GM21619 (cell line): ENCODE measurements at regions not wholly inside any gene's neighbourhood (a gene's known extent, or its start where the extent isn't known, plus 50 kb on each side); places are given as distances from the start of the nearest gene placed in this dataset.

Experiments
- ATAC-seq: cut with Tn5 transposase; IDR thresholded peaks from one replicate; pipeline ENCODE4 v1.9.1; 2021; ENCODE audit not compliant: unreplicated experiment

GRCh38 chr1:62981434-62981833, 197.5 kb downstream of the ATG4C start:
- no peak for ATAC-seq

GRCh38 chr1:62988867-62989266, 204.9 kb downstream of the ATG4C start:
- no peak for ATAC-seq

- no peak for ATAC-seq
These were observed 205.6 kb downstream of the ATG4C start for GRCh38 chr1:62989497-62989896.

GRCh38 chr1:62991152-62991551, 207.2 kb downstream of the ATG4C start:
- no peak for ATAC-seq

- no peak for ATAC-seq
These were observed 209.9 kb downstream of the ATG4C start for GRCh38 chr1:62993844-62994243.

- no peak for ATAC-seq
These were observed 211.2 kb downstream of the ATG4C start for GRCh38 chr1:62995173-62995572.

- no peak for ATAC-seq
These were observed 214.0 kb downstream of the ATG4C start for GRCh38 chr1:62997884-62998283.

- ATAC-seq, result no peak
These were observed 215.1 kb downstream of the ATG4C start for GRCh38 chr1:62998845-62999649.

- ATAC-seq, result no peak
These were observed 216.6 kb downstream of the ATG4C start for GRCh38 chr1:63000508-63000907.

GRCh38 chr1:63004868-63005267, 220.9 kb downstream of the ATG4C start:
- ATAC-seq, result no peak

GRCh38 chr1:63005812-63006211, 221.9 kb downstream of the ATG4C start:
- ATAC-seq, result no peak

GRCh38 chr1:63009421-63009820, 225.5 kb downstream of the ATG4C start:
- no peak for ATAC-seq

- no peak for ATAC-seq
These were observed 227.2 kb downstream of the ATG4C start for GRCh38 chr1:63010913-63011660.

GRCh38 chr1:63012339-63012738, 228.4 kb downstream of the ATG4C start:
- ATAC-seq, result no peak

GRCh38 chr1:63014267-63014666, 230.3 kb downstream of the ATG4C start:
- no peak for ATAC-seq

GRCh38 chr1:63022319-63022718, 238.4 kb downstream of the ATG4C start:
- ATAC-seq, result no peak

GRCh38 chr1:63023171-63023570, 239.2 kb downstream of the ATG4C start:
- ATAC-seq, result no peak

- no peak for ATAC-seq
These were observed 239.7 kb downstream of the ATG4C start for GRCh38 chr1:63023637-63024036.

GRCh38 chr1:63024132-63024531, 240.2 kb downstream of the ATG4C start:
- no peak for ATAC-seq

- no peak for ATAC-seq
These were observed 243.2 kb downstream of the ATG4C start for GRCh38 chr1:63027176-63027575.

- no peak for ATAC-seq
These were observed 248.2 kb downstream of the ATG4C start for GRCh38 chr1:63032171-63032570.

GRCh38 chr1:63033211-63033610, 249.3 kb downstream of the ATG4C start:
- ATAC-seq, result no peak
